AG20443 (cell line): ENCODE measurements at regions not wholly inside any gene's neighbourhood (a gene's known extent, or its start where the extent isn't known, plus 50 kb on each side); places are given as distances from the start of the nearest gene placed in this dataset.

Experiments used
- DNase-seq: peaks from one replicate; pipeline ENCODE4 v3.0.0; 2012; ENCODE audit warnings: low spot score, mixed read lengths

DNA sequence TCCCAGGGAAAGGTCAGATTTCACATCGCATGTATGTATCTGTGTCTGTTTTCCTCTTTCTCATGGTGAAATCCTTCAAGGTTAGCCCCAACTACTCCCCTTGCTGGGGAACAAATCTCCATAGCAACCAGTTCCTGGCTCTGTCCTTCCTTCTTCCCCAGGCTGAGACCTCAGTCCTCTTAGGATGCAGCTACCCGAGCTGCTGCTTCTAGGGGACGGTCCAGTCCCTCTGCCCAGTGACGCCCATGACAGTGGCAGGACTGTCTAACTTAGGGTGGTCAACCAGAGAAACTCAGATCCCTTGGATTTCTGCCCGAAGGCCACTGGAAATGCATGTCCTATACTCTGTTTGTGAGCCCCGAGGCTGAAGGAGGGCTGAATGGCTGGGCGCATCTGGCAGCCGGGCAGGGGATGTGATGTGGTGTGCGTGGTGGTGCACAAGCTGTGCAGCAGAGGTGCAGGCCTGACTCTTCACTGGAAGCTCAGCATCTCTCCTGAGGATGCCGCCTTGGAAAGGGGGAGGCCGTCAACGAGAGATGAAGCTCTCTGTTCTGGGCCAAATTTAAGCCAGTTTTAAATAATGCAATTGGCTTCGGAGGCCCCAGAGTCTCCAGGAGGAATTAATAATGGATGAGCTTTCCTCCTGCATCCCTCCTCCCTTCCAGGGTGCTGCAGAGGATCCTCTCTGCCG lies 118.7 kb upstream of the B3GAT1 start:
- no peak for DNase-seq

DNA sequence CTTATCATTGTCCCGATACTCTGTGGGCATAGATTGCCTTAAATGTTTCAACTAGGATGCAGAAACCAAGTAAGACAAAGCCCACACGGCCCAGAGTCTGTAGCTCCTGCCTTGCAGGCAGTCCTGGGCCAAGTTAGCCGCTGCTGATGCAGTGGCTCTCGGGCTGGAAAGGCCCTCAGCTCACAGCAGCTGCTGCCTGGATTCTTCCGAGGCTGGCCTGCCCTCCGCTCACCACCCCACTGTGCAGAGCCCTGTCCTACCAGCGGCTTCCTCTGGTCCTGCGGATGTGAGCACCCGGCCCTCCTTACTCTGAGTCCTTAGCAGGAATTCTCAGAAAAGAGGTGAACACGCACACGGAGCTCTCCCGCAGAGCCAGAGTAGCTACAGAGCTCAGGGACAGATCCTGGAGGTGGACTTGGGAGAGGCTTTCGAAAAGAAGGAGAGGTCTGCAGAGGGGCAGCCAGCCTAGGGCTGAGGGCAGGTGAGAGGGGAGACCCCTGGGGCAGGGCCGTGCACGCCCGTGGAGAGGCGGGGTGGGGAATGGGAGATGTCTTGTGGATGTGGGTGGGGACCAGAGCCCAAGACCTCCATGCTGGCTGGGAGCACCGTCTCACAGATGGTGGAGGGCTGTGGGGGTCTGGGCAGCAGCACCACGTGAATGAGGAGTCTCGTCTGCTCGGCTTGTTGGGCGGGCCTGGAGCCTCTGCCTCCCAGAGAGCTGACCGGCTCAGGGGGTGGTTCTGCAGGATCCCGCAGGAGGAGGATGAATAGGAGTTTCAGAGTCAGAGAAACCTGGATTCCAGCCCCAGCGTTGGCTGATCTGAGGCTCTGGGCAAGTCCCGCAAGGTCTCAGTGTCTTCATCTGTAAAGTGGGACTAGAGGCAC lies 117.4 kb upstream of the B3GAT1 start:
- no peak for DNase-seq

GRCh38 chr11:134528453-134528852 lies 116.4 kb upstream of the B3GAT1 start:
- DNase-seq: no peak

GRCh38 chr11:134527382-134528243 lies 115.6 kb upstream of the B3GAT1 start:
- no peak for DNase-seq

GRCh38 chr11:134524896-134525845 lies 113.1 kb upstream of the B3GAT1 start:
- no peak for DNase-seq

DNA sequence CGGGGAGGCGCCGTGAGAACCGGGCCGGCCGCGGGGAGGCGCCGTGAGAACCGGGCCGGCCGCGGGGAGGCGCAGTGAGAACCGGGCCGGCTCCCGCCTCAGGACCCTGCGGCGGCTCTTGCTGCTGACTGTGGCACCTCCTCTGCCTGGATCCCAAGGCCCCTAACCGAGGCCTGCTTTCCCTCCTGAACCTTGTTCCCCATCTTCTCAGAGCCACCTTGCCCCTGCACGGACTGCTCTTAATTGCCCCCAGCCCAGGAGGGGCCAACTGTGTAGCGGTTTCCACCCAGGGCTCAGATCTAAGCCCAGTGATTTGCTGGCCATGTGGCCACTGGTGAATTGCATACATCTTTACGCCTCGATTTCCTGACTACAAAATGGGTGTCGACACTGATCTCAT lies 112.2 kb upstream of the B3GAT1 start:
- no peak for DNase-seq

- DNase-seq: no peak
Observed at GRCh38 chr11:134522782-134523570, 110.9 kb upstream of the B3GAT1 start.

GRCh38 chr11:134521452-134522289 lies 109.6 kb upstream of the B3GAT1 start:
- DNase-seq: no peak

- no peak for DNase-seq
Observed at GRCh38 chr11:134521001-134521400, 109.0 kb upstream of the B3GAT1 start.

GRCh38 chr11:134519788-134520187 lies 107.7 kb upstream of the B3GAT1 start:
- DNase-seq: no peak

DNA sequence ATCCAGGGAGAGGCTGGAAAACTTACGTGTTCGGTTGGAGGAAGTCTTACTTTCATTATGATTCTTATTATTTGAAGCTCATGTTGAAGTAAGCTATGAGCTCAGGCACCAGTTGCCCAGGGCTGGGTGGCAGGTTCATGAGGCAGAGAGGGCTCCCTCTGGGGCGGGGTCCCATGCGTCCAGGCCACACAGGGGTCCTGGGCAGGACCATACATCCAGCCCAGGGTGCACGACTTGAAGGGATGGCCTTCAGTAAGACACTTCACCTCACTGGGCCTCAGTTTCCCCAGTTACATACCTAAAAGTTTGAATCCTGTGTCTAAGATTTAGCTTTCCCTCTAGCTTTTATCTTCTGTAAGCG lies 107.3 kb upstream of the B3GAT1 start:
- DNase-seq: no peak

GRCh38 chr11:134518616-134519389 lies 106.8 kb upstream of the B3GAT1 start:
- DNase-seq: no peak

GRCh38 chr11:134517621-134518293 lies 105.7 kb upstream of the B3GAT1 start:
- no peak for DNase-seq

DNA sequence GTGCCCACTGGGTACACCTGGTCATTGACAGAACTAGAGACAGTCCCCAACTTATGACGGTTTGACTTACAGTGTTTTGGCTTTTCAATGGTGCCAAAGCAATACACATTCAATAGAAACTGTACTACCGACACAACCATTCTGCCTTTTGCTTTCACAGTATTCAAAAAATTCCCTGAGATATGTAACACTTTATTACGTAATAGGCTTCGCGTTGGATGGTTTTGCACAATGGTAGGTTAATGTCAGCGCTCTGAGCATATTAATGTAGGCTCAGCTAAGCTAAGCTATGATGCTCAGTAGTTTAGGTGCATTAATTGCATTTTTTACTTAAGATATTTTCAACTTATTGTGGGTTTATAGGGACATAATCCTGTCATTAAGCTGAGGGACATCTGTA lies 105.1 kb upstream of the B3GAT1 start:
- no peak for DNase-seq

DNA sequence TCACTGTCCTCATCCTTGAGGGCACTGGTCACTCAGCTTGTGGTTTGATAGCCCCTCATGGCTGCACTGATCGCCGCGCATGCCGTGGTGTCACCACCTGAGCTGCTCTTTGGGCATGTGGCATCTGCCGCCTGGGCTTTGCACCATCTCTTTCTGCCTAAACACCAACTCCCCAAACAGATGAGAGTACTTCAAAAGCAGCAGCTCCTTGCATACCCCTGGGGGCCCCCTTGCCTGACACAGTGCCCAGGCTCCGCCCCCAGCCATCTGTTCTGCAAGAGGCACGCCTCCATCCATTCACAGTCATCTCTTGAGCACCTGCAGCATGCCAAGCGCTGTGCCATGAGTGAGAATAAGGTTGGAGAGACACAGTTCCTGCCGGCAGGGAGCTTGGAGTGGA lies 104.5 kb upstream of the B3GAT1 start:
- no peak for DNase-seq

GRCh38 chr11:134515081-134515960 lies 103.3 kb upstream of the B3GAT1 start:
- no peak for DNase-seq

DNA sequence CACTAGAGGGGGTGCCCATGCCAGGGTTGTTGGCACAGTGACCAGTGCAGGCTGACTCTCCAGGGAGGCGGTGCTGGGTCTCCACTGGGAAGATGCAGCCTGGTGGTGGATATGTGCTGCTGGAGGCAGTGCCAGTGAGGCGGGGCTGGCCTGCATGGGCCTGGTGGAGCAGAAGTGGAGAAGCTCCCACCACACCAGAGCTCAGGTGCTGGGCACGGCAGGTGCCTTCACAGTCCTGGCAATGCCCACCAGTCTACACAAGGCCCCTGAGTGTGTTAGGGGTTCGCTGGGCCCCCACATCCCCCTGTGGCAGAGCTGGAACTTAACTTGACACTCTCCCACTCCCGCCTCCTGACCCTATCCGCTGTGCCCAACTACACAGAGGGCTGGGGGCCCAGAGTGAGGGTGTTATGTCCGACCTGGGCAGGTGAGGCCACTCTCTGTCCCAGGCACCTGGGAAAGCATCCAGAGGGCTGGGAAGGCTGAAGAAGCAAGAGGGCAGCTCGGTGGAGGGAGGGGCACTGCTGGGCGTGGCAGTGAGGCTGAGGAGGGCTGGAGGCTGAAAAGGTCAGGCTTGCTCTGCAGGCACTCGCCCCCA lies 102.4 kb upstream of the B3GAT1 start:
- DNase-seq: no peak
